ENCODE measurements at regions not wholly inside any gene's neighbourhood (a gene's known extent, or its start where the extent isn't known, plus 50 kb on each side); places are given as distances from the start of the nearest gene placed in this dataset.

DNA sequence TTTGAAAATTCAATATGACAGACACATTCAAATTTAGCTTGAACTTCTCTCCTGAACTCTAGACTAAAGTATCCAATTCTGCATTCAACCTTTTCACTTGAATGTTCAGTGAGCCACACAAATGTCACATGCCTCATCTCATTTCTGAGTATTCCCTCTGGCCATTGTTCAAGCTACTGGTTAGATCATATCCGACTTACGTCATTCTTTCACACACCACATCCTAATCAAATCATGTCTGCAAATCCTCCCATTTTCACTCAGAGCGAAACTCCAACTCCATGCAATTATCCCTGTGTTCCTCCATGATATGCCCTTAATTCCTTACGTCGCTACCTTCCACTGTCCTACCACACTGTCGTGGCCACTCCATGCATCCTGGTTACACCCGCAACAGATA is 425.1 kb downstream of the CBLN2 start:
- no peak for DNase-seq
- Mint-ChIP-seq H3K27me3 (no peaks in the 10 kb centered on the region), H3K4me1 (no peaks in the 10 kb centered on the region), H3K36me3 (no peaks in the 10 kb centered on the region), H3K27ac (no peak overlapping the region), H3K9me3 (peaks cover 2% of the 10 kb centered on the region), H3K4me3 (no peak overlapping the region)
- CTCF ChIA-PET, result no interaction called here

- Mint-ChIP-seq H3K4me1 (no peaks in the 10 kb centered on the region), H3K27me3 (no peaks in the 10 kb centered on the region), H3K9me3 (peaks cover 2% of the 10 kb centered on the region), H3K27ac (no peak overlapping the region), H3K4me3 (no peak overlapping the region), H3K36me3 (no peaks in the 10 kb centered on the region)
- DNase-seq, result no peak
- CTCF ChIA-PET, result no interaction called here
These were observed 429.1 kb downstream of the CBLN2 start for GRCh38 chr18:72114801-72115594.

DNA sequence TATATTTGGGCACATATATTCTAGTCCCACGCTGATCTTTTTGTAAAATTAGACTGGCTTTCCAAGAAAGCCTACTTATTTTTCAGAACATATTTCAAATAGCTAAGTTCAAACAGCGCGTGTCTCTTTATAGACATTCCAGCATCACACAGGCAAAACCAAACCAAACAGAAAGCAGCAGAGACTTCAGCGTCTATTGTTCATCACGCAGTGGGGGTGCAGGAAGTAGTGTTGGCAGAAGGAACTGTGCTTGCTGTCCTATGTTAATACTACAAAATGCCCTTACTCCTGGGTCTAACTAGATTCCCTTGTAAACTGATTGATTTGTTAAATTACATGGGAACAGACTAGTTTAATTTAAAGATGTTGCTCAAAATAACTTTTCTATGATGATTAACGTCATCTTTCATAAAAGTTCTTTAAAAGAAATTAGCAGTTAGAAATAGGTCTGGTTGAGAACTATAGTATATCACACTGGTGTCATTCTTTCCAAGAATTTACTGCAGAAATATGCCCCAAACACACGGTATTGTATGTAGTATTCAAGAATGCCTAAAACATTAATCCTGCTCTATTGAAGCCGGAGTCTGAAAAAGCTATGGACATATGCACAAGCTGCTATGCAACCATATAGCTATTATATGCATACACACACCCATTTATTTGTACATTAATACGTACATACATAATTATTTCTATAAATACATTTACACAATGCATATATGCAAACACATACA is 436.3 kb downstream of the CBLN2 start:
- Mint-ChIP-seq H3K36me3 (no peaks in the 10 kb centered on the region), H3K27me3 (no peaks in the 10 kb centered on the region), H3K9me3 (peaks cover 2% of the 10 kb centered on the region), H3K4me1 (no peaks in the 10 kb centered on the region), H3K4me3 (no peak overlapping the region), H3K27ac (no peak overlapping the region)
- CTCF ChIA-PET, result no interaction called here
- no peak for DNase-seq

DNA sequence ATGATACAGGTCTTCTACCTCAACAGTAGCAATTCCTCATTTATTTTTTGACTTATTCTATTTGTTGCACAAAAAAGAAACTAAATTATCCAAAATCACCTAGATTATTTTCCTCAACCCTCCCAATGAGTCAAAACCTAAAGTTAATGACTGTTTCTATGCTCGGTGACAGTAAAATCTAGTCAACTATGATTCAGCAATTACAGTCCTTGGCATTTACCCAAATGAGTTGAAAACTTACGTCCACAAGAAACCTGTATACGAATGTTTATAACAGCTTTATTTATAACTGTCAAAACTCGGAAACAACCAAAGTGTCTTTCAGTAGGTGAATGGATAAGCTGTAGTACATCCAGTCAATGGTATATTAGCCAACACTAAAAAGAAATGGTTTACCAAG is 439.3 kb downstream of the CBLN2 start:
- peaks cover 2% of the 10 kb centered on the region for H3K9me3 Mint-ChIP-seq
- no peak overlapping the region for H3K27ac Mint-ChIP-seq
- H3K36me3 Mint-ChIP-seq, result no peaks in the 10 kb centered on the region
- DNase-seq, result no peak
- CTCF ChIA-PET, result no interaction called here
- H3K27me3 Mint-ChIP-seq, result no peaks in the 10 kb centered on the region
- H3K4me1 Mint-ChIP-seq, result no peaks in the 10 kb centered on the region
- H3K4me3 Mint-ChIP-seq, result no peak overlapping the region

DNA sequence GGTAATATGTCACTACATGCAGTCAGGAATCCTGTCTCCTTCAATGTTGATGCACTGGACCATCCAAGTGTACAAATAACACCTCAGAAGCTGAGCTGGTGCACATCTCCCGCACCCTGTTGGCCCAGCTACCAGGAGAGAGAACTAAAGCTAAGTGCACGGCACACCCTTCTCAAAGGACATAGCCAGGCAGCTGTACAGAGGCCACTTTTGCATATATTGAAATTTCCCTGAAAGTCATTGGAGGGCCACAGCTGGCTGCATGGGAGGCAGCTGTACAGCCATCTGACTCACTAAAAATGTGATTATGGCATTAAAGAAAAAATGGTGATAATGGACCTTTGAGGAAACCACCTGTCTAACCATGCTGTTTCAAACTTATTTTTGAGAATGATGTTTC is 441.7 kb downstream of the CBLN2 start:
- no peaks in the 10 kb centered on the region for H3K4me1 Mint-ChIP-seq
- no peak overlapping the region for H3K27ac Mint-ChIP-seq
- H3K9me3 Mint-ChIP-seq, result peaks cover 2% of the 10 kb centered on the region
- H3K36me3 Mint-ChIP-seq, result no peaks in the 10 kb centered on the region
- H3K4me3 Mint-ChIP-seq, result no peak overlapping the region
- DNase-seq, result no peak
- CTCF ChIA-PET, result no interaction called here
- no peaks in the 10 kb centered on the region for H3K27me3 Mint-ChIP-seq

DNA sequence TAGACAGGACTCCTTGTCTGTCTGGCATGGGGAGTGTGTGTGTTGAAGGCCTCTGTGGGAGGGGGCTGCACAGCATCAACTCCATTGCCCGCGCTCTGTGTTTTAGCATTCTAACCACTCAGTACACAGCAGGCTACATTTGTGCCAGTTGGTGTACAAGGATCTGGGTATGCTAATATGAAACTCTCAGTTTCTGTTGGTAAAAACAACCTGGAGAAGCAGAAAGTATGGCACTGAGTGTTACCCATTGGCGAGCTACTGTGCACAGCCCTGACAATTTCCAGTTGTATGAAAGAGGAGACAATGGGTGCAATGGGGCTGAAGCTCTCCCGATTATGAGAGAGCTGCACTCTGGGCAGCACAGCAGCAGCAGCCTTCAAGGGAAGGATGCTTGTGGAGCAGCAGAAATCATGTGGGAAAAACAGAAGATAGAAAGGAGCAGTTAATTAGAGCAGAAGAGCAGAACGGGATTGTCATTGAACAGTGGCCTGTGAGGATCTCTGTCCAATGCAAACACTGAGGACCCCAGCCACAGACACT is 443.6 kb downstream of the CBLN2 start:
- Mint-ChIP-seq H3K4me3 (no peak overlapping the region), H3K27ac (no peak overlapping the region), H3K9me3 (peaks cover 2% of the 10 kb centered on the region), H3K36me3 (no peaks in the 10 kb centered on the region), H3K4me1 (no peaks in the 10 kb centered on the region), H3K27me3 (no peaks in the 10 kb centered on the region)
- DNase-seq, result no peak
- CTCF ChIA-PET, result no interaction called here

GRCh38 chr18:72091369-72091768 is 452.8 kb downstream of the CBLN2 start:
- Mint-ChIP-seq H3K36me3 (no peaks in the 10 kb centered on the region), H3K27me3 (no peaks in the 10 kb centered on the region), H3K4me3 (no peak overlapping the region), H3K4me1 (no peaks in the 10 kb centered on the region), H3K9me3 (no peaks in the 10 kb centered on the region), H3K27ac (no peak overlapping the region)
- CTCF ChIA-PET, result no interaction called here
- no peak for DNase-seq

DNA sequence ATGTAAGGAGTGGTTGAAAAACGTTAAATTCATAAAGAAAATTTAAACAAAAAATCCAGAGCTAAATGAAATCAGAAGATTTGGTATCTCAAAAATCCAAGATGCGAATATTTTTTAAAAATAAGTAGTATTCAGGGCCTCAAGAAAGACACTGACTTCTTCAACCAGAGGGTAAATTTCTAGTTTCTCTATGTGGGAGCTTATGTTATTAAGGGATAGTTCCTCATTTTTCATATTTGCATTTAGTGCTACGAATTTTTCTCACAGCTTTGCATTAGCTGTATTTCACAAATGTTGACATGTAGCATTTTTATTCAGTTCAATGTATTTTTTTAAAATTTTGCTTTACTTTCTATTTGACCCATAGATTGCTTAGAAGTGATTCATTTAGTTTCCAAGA is 454.7 kb downstream of the CBLN2 start:
- Mint-ChIP-seq H3K4me1 (no peaks in the 10 kb centered on the region), H3K36me3 (no peaks in the 10 kb centered on the region), H3K9me3 (no peaks in the 10 kb centered on the region), H3K27ac (no peak overlapping the region), H3K4me3 (no peak overlapping the region), H3K27me3 (no peaks in the 10 kb centered on the region)
- CTCF ChIA-PET, result no interaction called here
- DNase-seq, result no peak

DNA sequence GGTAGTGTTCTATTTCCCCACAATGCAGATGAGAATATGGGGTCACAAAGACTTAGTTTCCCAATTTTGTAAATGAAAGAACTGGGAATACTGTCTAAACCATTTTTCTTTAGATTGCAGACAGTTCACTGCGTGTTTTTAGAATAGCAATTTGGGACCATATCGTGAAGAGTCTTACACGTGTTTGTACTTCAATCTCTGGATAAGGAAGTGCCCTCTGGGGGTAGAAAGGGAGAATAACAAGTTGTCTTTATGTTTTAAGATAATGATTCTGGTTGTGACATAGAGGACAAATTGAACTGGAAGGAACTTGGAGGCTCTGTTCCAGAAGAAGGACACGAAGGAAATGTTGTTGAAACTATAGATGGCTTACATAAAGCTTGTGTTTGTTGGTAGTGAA is 457.7 kb downstream of the CBLN2 start:
- CTCF ChIA-PET, result no interaction called here
- H3K9me3 Mint-ChIP-seq, result no peaks in the 10 kb centered on the region
- H3K36me3 Mint-ChIP-seq, result no peaks in the 10 kb centered on the region
- H3K27me3 Mint-ChIP-seq, result no peaks in the 10 kb centered on the region
- no peaks in the 10 kb centered on the region for H3K4me1 Mint-ChIP-seq
- no peak overlapping the region for H3K27ac Mint-ChIP-seq
- no peak for DNase-seq
- H3K4me3 Mint-ChIP-seq, result no peak overlapping the region

- Mint-ChIP-seq H3K27me3 (no peaks in the 10 kb centered on the region), H3K4me1 (no peaks in the 10 kb centered on the region), H3K36me3 (no peaks in the 10 kb centered on the region), H3K9me3 (peaks cover 4% of the 10 kb centered on the region), H3K27ac (no peak overlapping the region), H3K4me3 (no peak overlapping the region)
- DNase-seq, result no peak
- CTCF ChIA-PET, result no interaction called here
These were observed 469.1 kb downstream of the CBLN2 start for GRCh38 chr18:72075040-72075439.

- no peaks in the 10 kb centered on the region for H3K9me3 Mint-ChIP-seq
- no peaks in the 10 kb centered on the region for H3K27me3 Mint-ChIP-seq
- no peak for DNase-seq
These were observed 481.1 kb downstream of the CBLN2 start for GRCh38 chr18:72063001-72063400.

GRCh38 chr18:72058851-72059250 is 485.3 kb downstream of the CBLN2 start:
- peaks cover 4% of the 10 kb centered on the region for H3K9me3 Mint-ChIP-seq
- no peak for DNase-seq
- no peak overlapping the region for H3K27ac Mint-ChIP-seq
- H3K36me3 Mint-ChIP-seq, result no peaks in the 10 kb centered on the region
- CTCF ChIA-PET, result no interaction called here
- no peak overlapping the region for H3K4me3 Mint-ChIP-seq
- H3K4me1 Mint-ChIP-seq, result no peaks in the 10 kb centered on the region
- no peaks in the 10 kb centered on the region for H3K27me3 Mint-ChIP-seq

More at GRCh38 chr18:72063001-72063400, 481.1 kb downstream of the CBLN2 start:
- Mint-ChIP-seq H3K4me1 (no peaks in the 10 kb centered on the region), H3K27ac (no peak overlapping the region), H3K4me3 (no peak overlapping the region), H3K36me3 (no peaks in the 10 kb centered on the region)
- CTCF ChIA-PET, result no interaction called here

GRCh38 chr18:72056171-72056570 is 488.0 kb downstream of the CBLN2 start:
- Mint-ChIP-seq H3K27ac (no peak overlapping the region), H3K27me3 (no peaks in the 10 kb centered on the region), H3K36me3 (no peaks in the 10 kb centered on the region), H3K4me1 (no peaks in the 10 kb centered on the region), H3K9me3 (peaks cover 4% of the 10 kb centered on the region), H3K4me3 (no peak overlapping the region)
- DNase-seq, result no peak
- CTCF ChIA-PET, result no interaction called here

DNA sequence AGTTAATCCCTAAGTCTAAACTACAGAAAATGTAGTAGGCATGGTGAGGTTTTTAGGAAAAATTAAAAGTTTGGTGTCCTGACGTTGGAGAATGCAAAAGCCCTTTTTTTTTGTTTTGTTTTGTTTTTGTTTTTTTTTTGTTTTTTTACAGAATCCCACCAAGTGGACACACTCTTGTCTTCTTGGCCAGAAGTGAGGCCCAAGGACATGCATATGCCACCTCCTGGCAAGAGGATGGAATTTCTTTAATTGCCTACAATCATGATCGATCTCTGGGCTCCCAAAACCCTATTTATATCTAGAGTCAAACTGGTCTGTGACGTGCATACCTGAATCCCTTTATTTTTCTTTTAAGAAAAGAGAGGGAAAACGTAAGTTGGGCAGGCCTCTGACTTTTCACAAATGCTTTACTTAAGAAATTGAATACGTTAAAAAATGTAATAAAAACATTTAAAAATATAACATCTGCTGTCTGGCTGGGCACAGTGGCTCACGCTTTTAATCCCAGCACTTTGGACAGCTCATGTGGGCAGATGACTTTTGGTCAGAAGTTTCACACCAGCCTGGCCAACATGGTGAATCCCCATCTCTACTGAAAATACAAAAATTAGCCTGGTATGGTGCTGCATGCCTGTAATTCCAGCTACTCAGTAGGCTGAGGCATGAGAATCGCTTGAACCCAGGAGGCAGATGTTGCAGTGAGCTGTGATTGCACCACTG is 502.7 kb downstream of the CBLN2 start:
- Mint-ChIP-seq H3K27ac (no peak overlapping the region), H3K36me3 (no peaks in the 10 kb centered on the region), H3K9me3 (no peaks in the 10 kb centered on the region), H3K4me3 (no peak overlapping the region), H3K27me3 (no peaks in the 10 kb centered on the region), H3K4me1 (no peaks in the 10 kb centered on the region)
- DNase-seq, result no peak
- CTCF ChIA-PET, result no interaction called here
